ENCODE measurements at regions not wholly inside any gene's neighbourhood (a gene's known extent, or its start where the extent isn't known, plus 50 kb on each side); places are given as distances from the start of the nearest gene placed in this dataset.
"Not testable (repeated sequence)": the region's sequence is repeated elsewhere in the genome, so short reads cannot be mapped to it uniquely, and the experiment has no call there.

DNA sequence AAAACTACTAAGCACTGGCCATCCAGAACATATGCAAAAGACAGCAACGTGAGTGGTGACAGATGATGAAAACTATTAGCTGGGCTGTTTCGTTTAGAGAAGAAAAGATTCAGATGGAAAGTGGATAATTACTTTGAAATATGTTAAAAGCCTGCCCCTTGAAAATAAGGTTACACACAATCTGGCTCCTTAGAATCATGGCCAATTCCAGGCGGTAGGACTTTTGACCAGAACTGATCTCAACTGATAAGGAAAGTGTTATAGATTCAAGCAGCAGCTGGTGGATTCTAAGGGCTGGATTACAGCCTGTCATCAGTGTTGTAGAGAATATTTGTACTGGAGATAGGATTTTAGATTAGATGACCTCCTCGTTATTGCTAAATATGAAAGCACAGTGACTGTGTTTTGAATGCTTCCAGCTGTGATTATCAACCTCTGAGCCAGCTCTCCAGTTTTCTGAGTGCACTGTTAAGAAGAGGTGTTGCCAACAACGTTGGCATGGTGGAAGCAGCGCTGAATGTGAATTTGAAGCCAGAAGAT, 75.1 kb downstream of the KBTBD2 start:
- not testable (repeated sequence) for DNase-seq (ENCODE audit: low read depth)

DNA sequence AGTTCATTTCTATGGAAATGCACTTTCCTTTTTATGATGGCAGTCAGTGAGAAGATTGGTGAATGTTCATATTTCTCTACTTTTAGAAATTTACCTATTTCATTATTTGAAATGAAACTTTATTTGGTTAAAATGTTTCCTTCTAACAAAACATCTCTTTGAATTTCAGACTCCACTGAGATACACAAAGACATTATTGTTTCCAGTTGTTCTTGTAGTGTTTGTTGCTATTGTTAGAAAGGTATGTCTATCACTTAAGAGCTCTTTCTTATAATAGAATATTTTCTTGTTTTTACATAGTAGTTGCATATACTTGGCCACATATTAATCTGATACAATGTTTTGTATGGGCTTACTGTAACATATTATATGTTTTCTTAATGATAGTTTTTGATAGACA, 76.8 kb downstream of the KBTBD2 start:
- DNase-seq (ENCODE audit: low read depth), result not testable (repeated sequence)

DNA sequence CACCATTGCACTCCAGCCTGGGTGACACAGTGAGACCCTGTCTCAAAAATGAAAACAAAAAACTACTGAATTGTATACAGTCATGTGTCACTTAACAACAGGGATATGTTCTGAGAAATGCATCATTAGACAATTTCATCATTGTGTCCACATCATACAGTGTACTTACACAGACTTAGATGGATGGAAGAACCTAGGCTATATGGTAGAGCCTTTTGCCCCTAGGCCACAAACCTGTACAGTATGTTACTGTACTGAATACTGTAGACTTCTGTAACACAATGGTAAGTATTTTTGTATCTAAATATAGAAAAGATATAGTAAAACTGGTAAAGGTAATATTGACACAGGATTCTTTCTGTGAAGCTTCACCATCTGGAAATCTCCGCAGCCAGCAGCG, 81.7 kb downstream of the KBTBD2 start:
- DNase-seq (ENCODE audit: low read depth), result no peak

DNA sequence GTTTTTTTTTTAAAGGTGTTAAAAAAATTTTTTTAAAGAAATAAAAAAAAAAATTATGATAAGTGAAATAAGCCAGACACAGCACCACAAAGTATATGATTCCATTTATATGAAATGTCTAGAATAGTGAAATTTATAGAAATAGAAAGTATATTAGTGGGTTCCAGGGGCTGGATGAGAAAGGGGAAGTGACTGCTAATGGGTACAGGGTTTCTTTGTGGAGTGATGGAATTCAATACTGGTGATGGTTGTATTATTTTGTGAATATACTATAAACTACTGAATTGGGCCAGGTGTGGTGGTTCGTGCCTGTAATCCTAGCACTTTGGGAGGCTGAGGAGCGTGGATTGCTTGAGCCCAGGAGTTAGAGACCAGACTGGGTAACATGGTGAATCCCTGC, 82.2 kb downstream of the KBTBD2 start:
- DNase-seq (ENCODE audit: low read depth), result no peak

DNA sequence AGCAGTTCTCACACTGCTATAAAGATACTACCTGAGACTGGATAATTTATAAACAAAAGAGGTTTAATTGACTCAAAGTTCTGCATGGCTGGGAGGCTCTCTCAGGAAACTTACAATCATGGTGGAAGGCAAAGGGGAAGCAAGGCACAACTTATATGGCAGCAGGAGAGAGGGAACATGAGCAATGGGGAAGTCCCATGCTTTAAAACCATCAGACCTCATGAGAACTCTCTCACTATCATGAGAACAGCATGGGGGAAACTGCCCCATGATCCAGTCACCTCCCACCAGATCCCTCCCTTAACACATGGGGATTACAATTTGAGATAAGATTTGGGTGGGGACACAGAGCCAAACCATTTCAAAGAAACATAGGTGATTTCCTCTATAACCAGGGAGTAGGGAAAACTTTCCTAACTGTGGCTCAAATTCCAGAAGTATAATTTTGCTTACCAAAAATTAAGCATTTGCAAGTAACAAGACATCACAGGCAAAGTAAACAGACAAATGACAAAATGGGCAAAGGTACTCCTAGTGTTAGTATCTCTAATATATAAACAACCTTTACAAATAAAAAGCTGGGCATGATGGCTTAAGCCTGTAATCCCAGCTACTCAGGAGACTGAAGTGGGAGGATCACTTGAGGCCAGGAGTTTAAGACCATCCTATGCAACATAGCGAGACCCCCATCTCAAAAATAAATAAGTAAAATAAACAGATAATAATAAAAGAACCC, 88.0 kb downstream of the KBTBD2 start:
- no peak for DNase-seq (ENCODE audit: low read depth)

DNA sequence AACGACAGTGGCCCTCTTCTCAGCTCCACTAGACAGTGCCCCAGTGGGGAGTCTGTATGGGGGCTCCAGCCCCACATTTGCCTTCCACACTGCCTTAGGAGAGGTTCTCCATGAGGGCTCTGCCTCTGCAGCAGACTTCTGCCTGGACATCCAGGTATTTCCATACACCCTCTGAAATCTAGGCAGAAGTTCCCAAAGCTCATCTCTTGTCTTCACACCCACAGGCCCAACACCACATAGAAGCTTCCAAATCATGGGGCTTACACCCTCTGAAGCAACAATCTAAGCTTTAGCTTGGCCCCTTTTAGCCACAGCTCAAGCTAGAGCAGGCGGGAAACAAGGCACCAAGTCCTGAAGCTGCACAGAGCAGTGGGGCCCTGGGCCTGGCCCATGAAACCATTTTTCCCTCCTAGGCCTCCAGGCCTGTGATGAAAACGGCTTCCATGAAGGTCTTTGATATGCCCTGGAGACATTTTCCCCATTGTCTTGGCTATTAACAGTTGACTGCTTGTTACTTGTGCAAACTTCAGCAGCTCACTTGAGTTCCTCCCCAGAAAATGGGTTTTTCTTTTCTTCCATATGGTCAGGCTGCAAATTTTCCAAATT, 89.2 kb downstream of the KBTBD2 start:
- no peak for DNase-seq (ENCODE audit: low read depth)

DNA sequence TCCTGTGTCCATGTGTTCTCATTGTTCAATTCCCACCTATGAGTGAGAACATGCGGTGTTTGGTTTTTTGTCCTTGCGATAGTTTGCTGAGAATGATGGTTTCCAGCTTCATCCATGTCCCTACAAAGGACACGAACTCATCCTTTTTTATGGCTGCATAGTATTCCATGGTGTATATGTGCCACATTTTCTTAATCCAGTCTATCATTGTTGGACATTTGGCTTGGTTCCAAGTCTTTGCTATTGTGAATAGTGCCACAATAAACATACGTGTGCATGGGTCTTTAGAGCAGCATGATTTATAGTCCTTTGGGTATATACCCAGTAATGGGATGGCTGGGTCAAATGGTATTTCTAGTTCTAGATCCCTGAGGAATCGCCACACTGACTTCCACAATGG, 98.5 kb downstream of the KBTBD2 start:
- not testable (repeated sequence) for DNase-seq (ENCODE audit: low read depth)

DNA sequence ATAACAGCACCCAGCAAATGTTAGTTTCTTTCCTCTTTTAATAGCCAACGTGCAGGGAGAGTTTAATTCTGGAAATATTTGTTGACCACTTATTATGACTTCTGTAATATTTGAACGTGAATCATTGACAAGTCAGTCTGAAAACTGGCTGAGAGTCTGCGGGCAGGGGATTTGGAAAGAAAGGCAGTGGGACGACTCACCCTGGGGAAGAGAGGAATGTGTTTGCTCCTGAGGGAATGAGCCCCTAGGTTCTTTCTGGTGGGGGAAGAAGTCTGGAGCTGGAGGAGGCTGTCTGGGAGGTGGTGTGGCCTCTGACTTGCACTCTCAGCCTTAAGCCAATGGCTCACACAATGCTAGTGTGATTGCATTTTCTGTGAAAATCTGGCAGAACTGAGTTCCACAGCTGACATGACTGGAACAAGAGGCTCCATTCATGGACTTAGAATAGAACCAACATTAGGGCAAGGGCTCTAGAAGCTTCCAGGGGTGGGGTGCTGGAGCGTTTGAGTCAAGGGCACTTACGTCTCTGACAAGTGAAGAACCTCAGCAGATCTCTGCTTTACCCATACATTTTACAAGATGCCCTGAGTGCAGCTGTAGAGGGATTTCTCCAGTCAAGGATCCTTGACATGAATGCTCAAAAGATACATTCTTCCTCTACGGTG, 100.7 kb downstream of the KBTBD2 start:
- not testable (repeated sequence) for DNase-seq (ENCODE audit: low read depth)

DNA sequence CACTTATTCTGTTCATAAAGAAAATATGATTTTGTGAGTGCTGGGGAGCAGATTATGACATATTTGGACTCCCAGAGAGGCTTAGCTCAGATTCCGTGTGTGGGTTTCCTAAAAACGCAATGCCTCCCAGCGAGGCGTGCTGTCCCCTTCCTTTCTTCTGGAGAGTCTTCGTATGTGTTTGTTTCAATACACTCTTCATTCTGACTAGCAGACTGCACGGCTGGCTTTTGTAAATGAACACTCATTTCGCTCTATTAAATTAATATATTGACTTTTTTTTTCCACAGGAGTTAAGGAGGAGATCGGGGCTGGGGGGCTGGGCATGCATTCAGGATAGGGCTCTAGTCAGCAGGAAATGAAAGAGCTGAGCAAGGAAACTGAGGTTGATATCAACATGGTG, 102.3 kb downstream of the KBTBD2 start:
- DNase-seq (ENCODE audit: low read depth), result not testable (repeated sequence)

DNA sequence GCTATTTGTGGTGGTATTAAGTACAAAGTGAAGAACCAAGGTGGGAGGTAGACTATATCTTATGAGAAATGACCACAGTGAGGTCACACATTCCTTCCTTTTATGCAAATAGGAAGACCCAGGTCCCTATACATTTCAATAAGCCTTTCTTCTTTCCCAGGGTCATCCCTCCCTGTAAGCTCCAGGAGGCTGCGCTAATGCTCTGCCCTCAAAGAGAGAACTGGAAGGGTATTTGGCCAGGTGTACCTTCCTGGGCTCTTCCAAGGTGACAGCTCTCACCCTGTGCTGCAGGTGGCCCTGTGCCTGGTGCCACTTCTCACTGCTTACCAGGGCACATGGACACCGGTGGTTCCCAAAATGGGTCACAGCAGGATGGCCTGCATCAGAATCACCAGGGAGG, 103.4 kb downstream of the KBTBD2 start:
- DNase-seq (ENCODE audit: low read depth), result not testable (repeated sequence)

DNA sequence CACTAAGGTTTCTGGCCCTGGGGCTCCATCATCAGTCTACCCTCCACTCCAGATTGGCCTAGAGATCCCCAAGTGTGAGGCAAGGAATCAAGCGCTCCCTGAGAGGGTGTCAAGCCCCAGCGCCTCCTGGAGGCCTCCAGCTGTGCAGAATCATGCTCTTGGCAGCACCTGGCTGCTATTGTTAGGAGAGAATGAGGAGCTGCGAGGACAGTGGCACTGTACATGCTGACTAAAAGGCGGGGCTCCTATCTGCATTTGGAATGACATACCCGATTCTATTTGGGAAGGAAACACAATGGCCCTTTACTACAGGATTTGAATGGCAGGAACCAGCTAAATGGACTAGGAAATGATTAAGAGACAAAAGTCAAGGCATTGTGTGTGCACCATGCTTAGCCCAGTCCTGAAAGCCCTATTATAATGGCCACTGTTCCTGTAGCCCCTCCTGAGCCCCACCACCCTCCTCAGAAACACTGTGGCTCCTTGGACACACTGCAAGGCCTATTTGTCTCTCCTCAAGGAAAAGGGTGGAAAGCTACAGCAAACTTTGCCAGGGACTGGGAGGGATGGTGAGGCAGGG, 106.1 kb downstream of the KBTBD2 start:
- DNase-seq (ENCODE audit: low read depth), result not testable (repeated sequence)

DNA sequence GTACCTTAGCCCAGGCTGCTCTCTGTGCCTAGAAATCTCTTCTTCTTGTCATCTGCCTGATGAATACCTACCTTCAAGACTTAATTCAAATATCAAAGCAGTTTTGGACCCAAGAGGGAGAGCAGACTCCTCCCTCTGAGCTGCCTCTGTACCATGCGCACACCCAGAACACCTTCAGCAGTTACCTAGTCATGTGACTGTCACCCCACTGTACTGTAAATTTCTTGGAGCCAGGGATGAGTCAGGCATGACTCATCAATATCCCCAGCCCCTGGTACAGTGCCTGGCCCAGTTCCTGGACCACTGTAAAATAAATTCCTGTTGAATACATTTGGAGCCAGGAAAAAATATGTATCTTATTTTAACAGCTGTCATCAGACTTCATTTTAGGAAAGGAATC, 111.7 kb downstream of the KBTBD2 start:
- DNase-seq (ENCODE audit: low read depth), result not testable (repeated sequence)

DNA sequence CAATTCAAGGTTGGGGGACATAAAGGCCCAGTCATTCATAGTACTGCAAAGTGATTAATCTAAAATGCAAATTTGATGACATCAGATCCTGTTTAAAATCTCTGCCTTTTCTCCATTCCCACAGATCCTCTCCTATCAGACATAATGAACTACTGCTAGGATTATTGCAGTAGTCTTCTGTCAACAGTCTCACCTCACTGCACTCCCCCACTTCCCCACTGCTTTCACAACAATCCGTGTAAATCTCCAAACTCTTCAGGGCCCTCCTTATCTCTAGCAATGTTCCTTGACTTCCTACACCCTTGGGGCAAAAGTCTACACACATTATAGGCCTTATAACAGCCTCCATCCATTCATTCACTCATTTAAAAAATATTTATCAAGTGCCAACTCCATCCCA, 112.4 kb downstream of the KBTBD2 start:
- DNase-seq (ENCODE audit: low read depth), result no peak

DNA sequence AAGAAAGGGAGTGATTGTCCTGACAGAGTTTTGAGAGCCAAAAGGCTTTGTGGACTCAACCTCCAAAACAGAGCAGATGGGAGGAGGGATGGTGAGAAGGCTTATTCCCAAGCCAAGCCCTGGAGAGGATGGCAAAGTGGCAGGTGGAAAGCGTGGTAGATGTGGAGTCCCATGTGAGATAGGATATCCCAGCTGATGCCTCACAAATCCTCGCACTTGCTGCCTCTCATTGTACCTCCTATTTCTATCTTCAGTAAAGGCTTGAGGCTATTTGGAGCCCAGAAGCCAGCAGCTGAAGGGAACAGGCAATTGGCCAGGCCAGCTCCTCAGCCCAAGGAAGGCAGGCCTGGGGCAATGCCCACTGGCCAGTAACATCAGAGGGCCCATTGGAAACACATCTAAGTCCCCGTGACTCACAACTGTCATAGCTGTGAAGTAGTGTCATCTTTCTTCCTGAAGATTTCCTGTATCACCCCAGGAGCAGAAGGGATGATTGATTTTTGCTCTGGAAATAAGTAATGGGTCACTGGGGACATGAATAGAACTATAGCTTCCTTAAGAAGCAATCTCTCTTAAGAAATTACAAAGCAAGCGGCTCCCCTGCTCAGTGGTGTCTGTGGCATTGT, 114.4 kb downstream of the KBTBD2 start:
- not testable (repeated sequence) for DNase-seq (ENCODE audit: low read depth)

DNA sequence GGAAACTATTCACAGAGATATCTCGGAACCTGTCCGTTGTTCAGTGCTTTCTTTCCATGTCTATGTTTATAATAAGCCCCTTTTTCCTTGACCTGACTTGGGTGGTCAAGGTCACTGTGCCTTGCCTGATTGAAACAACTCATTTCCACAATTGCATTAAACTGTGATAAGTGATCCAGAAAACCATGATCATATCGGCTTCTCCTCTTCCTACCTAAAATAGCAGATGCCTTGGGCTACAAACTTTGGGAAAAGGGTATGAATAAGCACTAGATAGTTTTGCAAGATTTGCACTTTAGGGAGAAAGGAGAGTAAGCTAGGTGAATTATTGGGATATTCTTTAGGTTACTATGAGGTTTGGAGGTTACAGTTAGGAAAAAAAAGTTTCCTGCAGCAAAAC, 115.2 kb downstream of the KBTBD2 start:
- not testable (repeated sequence) for DNase-seq (ENCODE audit: low read depth)

DNA sequence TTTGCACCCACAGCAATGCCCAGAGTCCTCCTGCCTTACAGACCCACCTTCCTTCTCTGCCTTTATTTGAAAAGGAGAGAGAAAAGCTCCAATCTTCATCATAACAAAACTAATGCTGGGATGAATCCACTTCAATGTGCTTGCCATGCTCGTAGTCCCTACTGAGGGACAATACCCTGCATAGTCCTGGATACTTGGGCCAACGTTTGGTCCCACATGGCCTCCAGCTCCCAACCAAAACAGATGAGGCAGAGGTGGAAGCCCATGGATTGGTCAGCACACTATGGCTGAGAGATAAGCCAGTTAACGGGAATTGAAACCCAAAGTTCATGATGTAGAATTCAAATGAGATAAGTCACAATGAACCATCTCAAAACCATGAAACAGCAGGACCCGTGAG, 115.8 kb downstream of the KBTBD2 start:
- DNase-seq (ENCODE audit: low read depth), result not testable (repeated sequence)

DNA sequence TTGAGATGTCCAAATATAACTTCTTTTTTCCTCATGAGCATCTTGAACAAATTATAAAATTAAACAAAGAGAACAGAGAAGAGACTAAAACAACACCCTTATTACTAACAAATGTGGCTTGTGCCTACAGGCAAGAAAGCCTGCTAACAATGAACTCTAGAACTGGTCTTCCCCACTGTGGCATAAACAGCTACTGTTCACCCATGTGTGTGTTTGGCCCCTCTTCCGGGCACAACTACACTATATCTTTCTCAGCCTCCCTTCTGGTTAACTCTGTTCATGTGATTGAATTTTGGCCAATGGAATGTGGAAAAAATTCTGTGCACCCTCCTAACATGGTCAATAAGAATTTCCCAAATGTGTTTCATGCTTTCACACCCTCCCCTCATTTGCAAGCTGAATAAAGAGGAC, 117.0 kb downstream of the KBTBD2 start:
- no peak for DNase-seq (ENCODE audit: low read depth)

DNA sequence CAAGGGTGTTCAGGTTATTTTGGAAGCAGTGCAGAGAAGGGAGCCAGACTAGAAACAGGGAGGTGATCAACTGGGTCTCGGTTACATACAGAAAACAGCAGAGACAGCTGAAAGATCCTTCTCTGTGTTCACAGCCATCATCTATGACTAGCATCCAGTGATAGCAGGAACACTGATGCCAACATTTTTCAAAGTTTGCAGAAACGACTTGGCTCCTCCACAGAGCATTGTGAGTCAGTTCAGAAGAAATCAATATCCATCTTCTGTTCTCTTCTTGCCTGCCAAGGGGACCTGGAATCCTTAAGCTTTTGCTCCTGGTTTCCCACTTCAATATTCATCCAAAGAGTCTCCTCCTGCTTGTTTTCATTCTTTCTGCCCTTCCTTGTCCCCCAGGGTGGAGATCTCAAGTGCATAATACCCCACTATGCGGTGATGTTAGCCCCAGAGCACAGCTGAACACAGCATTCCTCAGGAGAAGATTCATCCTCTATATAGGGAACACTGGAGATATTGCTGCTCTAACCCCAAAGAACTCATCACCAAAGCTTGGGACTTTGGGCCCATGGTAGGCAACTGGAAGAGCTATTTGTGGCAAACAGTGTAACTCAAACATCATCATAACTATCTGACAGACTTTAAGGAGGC, 122.6 kb downstream of the KBTBD2 start:
- not testable (repeated sequence) for DNase-seq (ENCODE audit: low read depth)

DNA sequence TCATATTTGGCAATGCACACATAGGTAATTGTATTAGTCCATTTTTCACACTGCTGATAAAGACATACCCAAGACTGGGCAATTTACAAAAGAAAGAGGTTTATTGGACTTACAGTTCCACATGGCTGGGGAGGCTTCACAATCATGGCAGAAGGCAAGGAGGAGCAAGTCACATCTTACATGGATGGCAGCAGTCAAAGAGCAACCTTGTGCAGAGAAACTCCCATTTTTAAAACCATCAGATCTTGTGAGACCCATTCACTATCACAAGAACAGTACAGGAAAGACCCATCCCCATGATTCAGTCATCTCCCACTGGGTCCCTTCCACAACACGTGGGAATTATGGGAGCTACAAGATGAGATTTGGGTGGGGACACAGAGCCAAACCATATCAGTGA, 123.2 kb downstream of the KBTBD2 start:
- not testable (repeated sequence) for DNase-seq (ENCODE audit: low read depth)

DNA sequence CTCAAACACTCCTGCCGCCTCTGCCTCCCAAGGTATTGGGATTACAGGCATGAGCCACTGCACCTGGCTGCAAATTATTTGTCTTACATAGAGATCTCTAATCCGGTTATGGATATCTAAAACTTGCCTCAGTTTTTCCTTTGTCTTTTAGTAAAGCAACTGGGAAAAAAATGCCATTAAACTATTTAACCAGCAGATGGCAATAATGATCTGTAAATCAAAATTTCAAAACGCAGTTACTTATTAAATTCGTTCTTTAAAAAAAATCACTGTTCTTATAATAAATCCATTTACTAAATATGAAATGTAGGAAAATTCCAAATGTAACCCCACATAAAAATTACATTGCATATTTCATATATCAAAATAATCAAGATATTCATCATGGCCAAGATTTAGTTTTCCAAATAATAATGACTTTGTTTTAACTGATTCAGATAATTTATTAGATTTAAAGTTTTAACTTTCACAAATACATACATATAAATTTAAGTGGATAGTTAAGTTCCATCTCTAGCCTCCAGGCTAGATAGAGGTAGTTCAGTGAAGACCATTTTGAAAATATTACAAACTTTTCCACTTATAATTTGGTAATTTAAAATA, 125.8 kb downstream of the KBTBD2 start:
- not testable (repeated sequence) for DNase-seq (ENCODE audit: low read depth)

DNA sequence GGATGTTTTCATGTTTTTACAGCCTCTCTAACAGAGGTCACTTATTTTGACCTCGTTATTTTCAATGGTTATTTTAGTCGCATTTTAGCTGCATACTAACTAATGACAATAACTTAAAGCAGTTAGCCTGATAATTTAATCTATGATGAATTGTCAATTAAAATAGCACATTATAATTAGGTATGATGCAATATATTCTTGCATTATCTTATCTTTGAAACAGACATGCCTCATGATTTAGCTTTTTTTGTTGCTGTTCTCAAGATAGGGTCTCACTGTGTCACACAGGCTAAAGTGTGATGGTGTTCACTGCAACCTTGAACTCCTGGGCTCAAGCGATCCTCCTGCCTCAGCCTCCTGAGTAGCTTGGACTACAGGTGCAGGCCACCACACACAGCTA, 126.4 kb downstream of the KBTBD2 start:
- no peak for DNase-seq (ENCODE audit: low read depth)
